ENCODE measurements at regions not wholly inside any gene's neighbourhood (a gene's known extent, or its start where the extent isn't known, plus 50 kb on each side); places are given as distances from the start of the nearest gene placed in this dataset.
"Not testable (repeated sequence)": the region's sequence is repeated elsewhere in the genome, so short reads cannot be mapped to it uniquely, and the experiment has no call there.

GRCh38 chr16:77067900-77068299 lies 123.1 kb upstream of the MON1B start:
- ATAC-seq (no peak), DNase-seq (no peak)
- Mint-ChIP-seq H3K9me3 (ENCODE audit: low read depth) (no peaks in the 10 kb centered on the region), H3K4me3 (no peak overlapping the region), H3K36me3 (no peaks in the 10 kb centered on the region), H3K27me3 (no peaks in the 10 kb centered on the region), H3K4me1 (no peaks in the 10 kb centered on the region), H3K27ac (no peak overlapping the region)
- CTCF ChIA-PET = no interaction called here

DNA sequence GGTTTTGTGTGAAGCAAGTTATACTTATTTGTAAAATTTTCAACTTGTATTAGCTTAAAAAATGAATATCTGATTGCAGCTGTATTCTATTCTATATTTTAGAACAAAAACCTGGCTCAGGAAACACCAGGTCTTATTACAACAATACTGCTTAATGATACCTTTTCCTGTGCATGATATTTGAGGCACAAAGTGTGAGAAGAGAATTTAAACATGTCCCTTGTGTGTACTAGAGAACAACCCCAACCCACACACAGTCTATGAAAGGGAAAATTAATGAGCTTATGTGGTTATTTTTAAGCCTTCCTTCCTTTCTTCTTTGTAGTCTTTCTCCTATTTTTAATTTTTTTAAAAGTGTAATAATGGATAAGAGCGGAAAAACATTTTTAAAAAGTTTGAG lies 122.6 kb upstream of the MON1B start:
- CTCF ChIA-PET = no interaction called here
- no peak for ATAC-seq
- DNase-seq = no peak
- Mint-ChIP-seq H3K27ac (no peak overlapping the region), H3K27me3 (no peaks in the 10 kb centered on the region), H3K9me3 (ENCODE audit: low read depth) (no peaks in the 10 kb centered on the region), H3K36me3 (no peaks in the 10 kb centered on the region), H3K4me1 (no peaks in the 10 kb centered on the region), H3K4me3 (no peak overlapping the region)

DNA sequence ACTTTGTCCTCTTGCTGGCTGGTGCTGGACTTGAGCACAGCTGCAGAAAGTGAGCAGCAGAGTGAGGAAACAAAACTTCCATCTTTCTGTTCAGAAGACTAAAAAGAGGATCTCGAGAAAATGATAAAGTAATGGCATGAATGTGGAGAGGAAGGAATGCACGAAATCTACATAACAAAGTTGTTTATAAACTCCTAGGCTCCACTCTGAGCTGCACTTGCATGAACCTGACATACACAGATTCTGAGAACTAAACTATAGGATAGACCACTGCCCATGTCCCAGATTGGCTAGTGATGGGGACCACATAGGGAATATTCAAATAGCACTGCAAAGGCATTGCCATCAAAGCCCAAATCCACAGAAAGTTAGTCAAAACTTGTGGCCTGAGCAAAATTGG lies 121.1 kb upstream of the MON1B start:
- no peak for DNase-seq
- ATAC-seq = no peak
- no peaks in the 10 kb centered on the region for H3K36me3 Mint-ChIP-seq
- no peaks in the 10 kb centered on the region for H3K4me1 Mint-ChIP-seq
- no peak overlapping the region for H3K4me3 Mint-ChIP-seq
- no peaks in the 10 kb centered on the region for H3K9me3 Mint-ChIP-seq (ENCODE audit: low read depth)
- H3K27me3 Mint-ChIP-seq = no peaks in the 10 kb centered on the region
- CTCF ChIA-PET = no interaction called here
- no peak overlapping the region for H3K27ac Mint-ChIP-seq

DNA sequence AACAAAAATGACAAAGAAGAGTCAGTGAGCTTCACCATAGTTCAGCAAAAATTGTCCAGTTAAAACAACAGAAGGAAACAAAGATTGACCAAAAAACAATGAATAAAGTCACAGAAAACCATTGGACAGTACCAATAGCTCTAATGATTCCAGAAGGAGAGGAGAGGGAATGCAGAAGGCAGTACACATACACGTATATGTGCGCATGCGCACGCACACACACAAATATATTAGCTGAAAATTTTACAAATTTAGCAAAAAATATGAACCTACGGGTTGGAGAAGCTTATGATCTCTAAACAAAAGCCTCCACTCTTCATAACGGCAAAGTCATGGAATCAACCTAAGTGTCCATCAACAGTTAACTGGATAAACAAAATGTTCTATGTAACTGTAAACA lies 120.3 kb upstream of the MON1B start:
- Mint-ChIP-seq H3K36me3 (no peaks in the 10 kb centered on the region), H3K27me3 (no peaks in the 10 kb centered on the region), H3K4me3 (no peak overlapping the region), H3K27ac (no peak overlapping the region), H3K9me3 (ENCODE audit: low read depth) (no peaks in the 10 kb centered on the region), H3K4me1 (no peaks in the 10 kb centered on the region)
- DNase-seq = no peak
- CTCF ChIA-PET = no interaction called here
- no peak for ATAC-seq

GRCh38 chr16:77076839-77077238 lies 114.2 kb upstream of the MON1B start:
- Mint-ChIP-seq H3K4me1 (no peaks in the 10 kb centered on the region), H3K27me3 (no peaks in the 10 kb centered on the region), H3K27ac (no peak overlapping the region), H3K4me3 (no peak overlapping the region), H3K9me3 (ENCODE audit: low read depth) (no peaks in the 10 kb centered on the region), H3K36me3 (no peaks in the 10 kb centered on the region)
- CTCF ChIA-PET = no interaction called here
- no peak for ATAC-seq
- DNase-seq = no peak

DNA sequence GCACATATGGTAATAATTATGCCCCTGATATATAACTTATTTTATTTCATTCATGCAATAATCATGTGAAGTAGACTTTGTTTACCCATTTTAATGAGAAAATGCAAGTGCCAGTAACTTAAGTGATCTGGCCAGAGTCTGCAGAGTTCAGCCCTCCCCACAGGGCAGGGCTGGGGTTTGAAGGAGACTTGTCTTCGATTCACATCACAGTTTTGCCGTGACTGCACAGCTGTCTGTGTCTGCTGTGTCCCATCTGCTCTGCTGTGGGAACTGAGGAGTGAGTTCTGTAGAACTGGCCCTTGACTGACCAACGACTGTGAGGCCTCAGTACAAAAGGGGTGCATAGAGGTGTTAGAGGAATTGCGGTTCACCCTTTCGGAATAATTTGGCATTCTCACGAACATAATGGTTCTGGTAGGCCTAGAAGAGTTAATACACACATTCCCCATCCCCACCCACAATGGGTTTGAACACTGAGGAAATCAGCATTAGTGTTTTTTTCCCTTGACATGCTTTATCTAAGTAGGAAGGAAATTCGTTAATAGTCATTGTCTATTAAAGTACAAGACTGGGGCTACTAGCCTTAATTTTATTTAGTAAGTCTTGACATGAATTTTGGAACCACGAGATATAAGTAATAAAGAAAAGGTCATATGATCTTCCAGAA lies 113.6 kb upstream of the MON1B start:
- no peak overlapping the region for H3K27ac Mint-ChIP-seq
- H3K27me3 Mint-ChIP-seq = no peaks in the 10 kb centered on the region
- no peaks in the 10 kb centered on the region for H3K4me1 Mint-ChIP-seq
- no peaks in the 10 kb centered on the region for H3K36me3 Mint-ChIP-seq
- CTCF ChIA-PET = no interaction called here
- H3K9me3 Mint-ChIP-seq (ENCODE audit: low read depth) = no peaks in the 10 kb centered on the region
- DNase-seq = no peak
- no peak overlapping the region for H3K4me3 Mint-ChIP-seq
- no peak for ATAC-seq

DNA sequence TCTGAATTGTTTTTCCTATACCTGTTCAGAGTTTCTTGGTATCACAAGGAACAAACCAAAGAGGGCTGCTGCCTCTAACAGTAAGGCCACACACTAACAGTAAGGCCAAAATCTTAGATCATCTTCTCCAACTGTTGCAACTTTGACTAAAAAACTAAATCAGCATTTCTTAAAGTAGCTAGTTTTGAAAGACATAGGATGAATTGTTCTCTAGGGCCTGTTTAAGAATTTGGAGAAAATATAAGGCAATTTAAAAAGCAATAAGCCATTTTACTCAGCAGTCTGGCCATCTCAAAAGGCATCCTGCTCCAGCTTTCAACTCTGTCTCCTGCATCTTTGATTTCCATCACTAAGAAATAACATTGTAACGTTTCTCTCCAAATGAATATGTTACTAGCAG lies 105.0 kb upstream of the MON1B start:
- H3K4me3 Mint-ChIP-seq = no peak overlapping the region
- H3K36me3 Mint-ChIP-seq = no peaks in the 10 kb centered on the region
- no peaks in the 10 kb centered on the region for H3K27me3 Mint-ChIP-seq

DNA sequence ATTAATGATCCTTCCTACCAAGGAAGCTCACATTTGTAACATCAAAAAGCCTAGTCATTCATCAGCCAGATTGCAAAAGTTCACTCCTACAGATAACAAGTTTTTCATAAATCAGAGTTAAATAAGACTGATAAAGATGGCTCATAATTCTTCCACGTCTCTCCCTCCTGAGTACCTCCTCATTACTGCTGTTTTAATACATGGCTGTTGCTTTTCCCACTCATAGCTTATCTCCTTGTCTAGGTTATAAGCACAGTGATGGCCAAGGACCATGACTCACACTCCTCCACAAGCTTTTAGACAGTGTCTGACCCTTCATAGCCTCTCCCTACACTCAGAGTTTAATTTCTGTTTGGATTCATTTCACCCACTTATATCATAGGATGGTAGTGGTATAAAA lies 100.9 kb upstream of the MON1B start:
- no peak overlapping the region for H3K4me3 Mint-ChIP-seq
- CTCF ChIA-PET = no interaction called here
- no peak for DNase-seq
- no peaks in the 10 kb centered on the region for H3K27me3 Mint-ChIP-seq
- H3K27ac Mint-ChIP-seq = no peak overlapping the region
- H3K9me3 Mint-ChIP-seq (ENCODE audit: low read depth) = no peaks in the 10 kb centered on the region
- H3K4me1 Mint-ChIP-seq = no peaks in the 10 kb centered on the region
- H3K36me3 Mint-ChIP-seq = no peaks in the 10 kb centered on the region
- ATAC-seq = no peak

More for the DNA sequence above, 105.0 kb upstream of the MON1B start:
- no peaks in the 10 kb centered on the region for H3K4me1 Mint-ChIP-seq
- ATAC-seq (no peak), DNase-seq (no peak)
- CTCF ChIA-PET = interaction anchor here (1.0 kb wide), 1 partner anchor 8 kb away, joined by 3 read pairs; no protein-coding TSS in a partner anchor
- H3K9me3 Mint-ChIP-seq (ENCODE audit: low read depth) = no peaks in the 10 kb centered on the region
- H3K27ac Mint-ChIP-seq = no peak overlapping the region

GRCh38 chr16:77093309-77093708 lies 97.7 kb upstream of the MON1B start:
- CTCF ChIA-PET = interaction anchor here (1.4 kb wide), 1 partner anchor 8 kb away, joined by 3 read pairs; no protein-coding TSS in a partner anchor
- ATAC-seq (no peak), DNase-seq (no peak)
- Mint-ChIP-seq H3K36me3 (no peaks in the 10 kb centered on the region), H3K27me3 (no peaks in the 10 kb centered on the region), H3K4me3 (no peak overlapping the region), H3K4me1 (no peaks in the 10 kb centered on the region), H3K27ac (no peak overlapping the region), H3K9me3 (ENCODE audit: low read depth) (no peaks in the 10 kb centered on the region)

GRCh38 chr16:77093999-77094398 lies 97.0 kb upstream of the MON1B start:
- Mint-ChIP-seq H3K4me3 (no peak overlapping the region), H3K27me3 (no peaks in the 10 kb centered on the region), H3K36me3 (no peaks in the 10 kb centered on the region), H3K9me3 (ENCODE audit: low read depth) (no peaks in the 10 kb centered on the region), H3K27ac (no peak overlapping the region), H3K4me1 (no peaks in the 10 kb centered on the region)
- CTCF ChIA-PET = interaction anchor here (1.4 kb wide), 1 partner anchor 8 kb away, joined by 3 read pairs; no protein-coding TSS in a partner anchor
- no peak for ATAC-seq
- no peak for DNase-seq

- ATAC-seq = no peak
- DNase-seq = no peak
- no peak overlapping the region for H3K4me3 Mint-ChIP-seq
- CTCF ChIA-PET = no interaction called here
- no peak overlapping the region for H3K27ac Mint-ChIP-seq
- H3K9me3 Mint-ChIP-seq (ENCODE audit: low read depth) = no peaks in the 10 kb centered on the region
- no peaks in the 10 kb centered on the region for H3K4me1 Mint-ChIP-seq
- no peaks in the 10 kb centered on the region for H3K36me3 Mint-ChIP-seq
- H3K27me3 Mint-ChIP-seq = no peaks in the 10 kb centered on the region
Measured at GRCh38 chr16:77111056-77111565, 79.9 kb upstream of the MON1B start.

DNA sequence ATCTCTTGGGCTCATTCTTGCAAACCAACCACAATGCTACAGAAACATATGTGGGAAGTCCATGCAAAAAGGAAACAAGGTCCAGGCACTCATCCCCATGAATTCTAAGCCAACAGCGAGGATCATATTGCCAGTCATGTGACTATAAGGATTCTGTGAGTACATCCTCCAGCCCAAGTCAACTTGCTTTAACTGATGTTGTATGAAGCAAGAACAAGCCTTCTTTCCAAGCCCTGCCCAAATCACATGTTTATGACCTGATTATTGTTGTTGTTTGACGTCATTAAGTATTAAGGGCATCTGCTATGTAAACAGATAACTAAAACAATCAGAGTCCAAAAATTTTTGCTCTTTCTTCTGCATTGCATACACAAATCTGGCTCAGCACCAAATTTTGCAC lies 78.2 kb upstream of the MON1B start:
- no peak for ATAC-seq
- Mint-ChIP-seq H3K4me1 (no peaks in the 10 kb centered on the region), H3K4me3 (no peak overlapping the region), H3K9me3 (ENCODE audit: low read depth) (no peaks in the 10 kb centered on the region), H3K27me3 (no peaks in the 10 kb centered on the region), H3K36me3 (no peaks in the 10 kb centered on the region), H3K27ac (no peak overlapping the region)
- DNase-seq = no peak
- CTCF ChIA-PET = no interaction called here

DNA sequence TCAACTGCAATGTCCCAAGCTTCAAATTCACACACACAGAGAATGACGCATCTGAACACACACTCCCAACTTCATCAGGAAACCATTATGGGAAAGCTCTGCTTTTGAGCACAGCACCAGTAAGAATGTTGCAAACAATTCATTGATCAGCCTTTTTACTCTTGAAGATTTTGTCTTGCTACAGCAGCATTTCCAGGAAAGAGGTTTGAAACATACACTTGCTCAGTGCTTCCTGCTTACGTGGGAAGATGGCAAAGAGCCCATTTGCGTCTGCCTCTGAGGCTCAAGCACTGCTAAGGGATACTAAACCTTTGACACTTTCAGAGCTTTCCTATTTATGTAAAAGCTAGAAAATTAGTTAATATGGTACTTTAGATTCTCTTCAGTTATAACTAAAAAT lies 77.2 kb upstream of the MON1B start:
- ATAC-seq (no peak), DNase-seq (no peak)
- Mint-ChIP-seq H3K9me3 (ENCODE audit: low read depth) (no peaks in the 10 kb centered on the region), H3K36me3 (no peaks in the 10 kb centered on the region), H3K4me1 (no peaks in the 10 kb centered on the region), H3K27me3 (no peaks in the 10 kb centered on the region), H3K4me3 (no peak overlapping the region), H3K27ac (no peak overlapping the region)
- CTCF ChIA-PET = no interaction called here

DNA sequence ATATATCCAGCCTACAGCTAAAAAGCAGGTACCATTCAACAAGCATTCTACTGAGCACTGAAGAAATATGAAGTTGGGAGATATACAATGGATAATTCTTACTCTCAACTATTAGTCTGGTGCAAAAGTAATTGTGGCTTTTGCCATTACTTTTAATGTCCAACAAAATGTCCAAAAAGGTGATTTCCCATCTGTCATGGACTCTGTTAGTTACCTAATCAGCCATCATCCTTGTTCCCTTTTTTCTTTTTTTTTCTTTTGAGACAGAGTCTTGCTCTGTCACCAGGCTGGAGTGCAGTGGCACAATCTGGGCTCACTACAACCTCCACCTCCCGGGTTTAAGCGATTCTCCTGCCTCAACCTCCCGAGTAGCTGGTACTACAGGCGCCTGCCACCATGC lies 76.6 kb upstream of the MON1B start:
- ATAC-seq; H3K9me3 Mint-ChIP-seq (ENCODE audit: low read depth); H3K27ac Mint-ChIP-seq; H3K4me3 Mint-ChIP-seq; H3K4me1 Mint-ChIP-seq; H3K27me3 Mint-ChIP-seq; DNase-seq; H3K36me3 Mint-ChIP-seq; CTCF ChIA-PET: not testable (repeated sequence)

GRCh38 chr16:77116856-77117255 lies 74.1 kb upstream of the MON1B start:
- Mint-ChIP-seq H3K4me1 (no peaks in the 10 kb centered on the region), H3K36me3 (no peaks in the 10 kb centered on the region), H3K27me3 (no peaks in the 10 kb centered on the region), H3K4me3 (no peak overlapping the region), H3K9me3 (ENCODE audit: low read depth) (no peaks in the 10 kb centered on the region), H3K27ac (no peak overlapping the region)
- ATAC-seq = no peak
- CTCF ChIA-PET = no interaction called here
- no peak for DNase-seq
